IPS-11a (cell line): ENCODE measurements at regions not wholly inside any gene's neighbourhood (a gene's known extent, or its start where the extent isn't known, plus 50 kb on each side); places are given as distances from the start of the nearest gene placed in this dataset.

Experiments
- H3K4me3 ChIP-seq: one replicate; pipeline ENCODE4 v1.5.1; 2013; ENCODE audit warnings: low read depth, low read length, control low read depth

DNA sequence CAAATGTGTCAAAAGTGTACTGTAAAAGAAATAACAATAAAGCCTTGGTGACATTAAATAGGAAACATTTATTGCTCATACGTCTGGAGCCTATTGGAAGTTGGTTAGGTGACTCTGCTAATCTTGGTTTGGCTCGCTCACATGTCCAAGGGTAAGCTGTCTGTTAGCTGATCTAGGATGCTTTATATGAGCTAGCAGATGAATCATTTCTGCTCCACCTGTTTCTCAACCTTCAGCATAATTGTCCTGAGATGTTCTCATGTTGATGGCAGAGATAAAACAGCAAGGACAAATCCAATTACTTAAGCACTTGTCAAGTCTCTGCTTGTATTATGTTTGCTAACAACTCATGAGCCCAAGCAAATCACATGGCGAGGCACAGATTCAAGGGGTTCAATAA is 56.0 kb upstream of the CD53 start:
- no peak overlapping the region for H3K4me3 ChIP-seq

- no peak overlapping the region for H3K4me3 ChIP-seq
These were observed 61.4 kb upstream of the CD53 start for GRCh38 chr1:110811529-110811928.

DNA sequence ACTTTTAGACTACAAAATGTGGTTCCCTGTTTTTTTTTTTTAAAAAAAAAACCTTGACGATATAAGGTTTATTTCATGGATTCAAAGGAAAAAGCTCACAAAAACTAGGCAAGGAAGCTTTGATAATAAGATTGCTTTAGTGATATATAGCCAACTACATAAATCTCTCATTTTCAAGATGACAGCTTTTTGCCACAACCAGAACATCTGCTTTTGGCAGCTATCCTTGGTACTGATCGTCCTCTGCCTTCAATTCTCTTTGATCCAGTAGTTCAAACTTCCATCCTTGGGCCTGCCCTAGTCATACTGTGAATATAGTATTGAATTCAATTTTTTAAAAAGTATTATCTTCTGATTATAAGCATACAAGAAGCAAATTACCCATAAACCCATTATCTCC is 72.9 kb upstream of the CD53 start:
- no peak overlapping the region for H3K4me3 ChIP-seq

DNA sequence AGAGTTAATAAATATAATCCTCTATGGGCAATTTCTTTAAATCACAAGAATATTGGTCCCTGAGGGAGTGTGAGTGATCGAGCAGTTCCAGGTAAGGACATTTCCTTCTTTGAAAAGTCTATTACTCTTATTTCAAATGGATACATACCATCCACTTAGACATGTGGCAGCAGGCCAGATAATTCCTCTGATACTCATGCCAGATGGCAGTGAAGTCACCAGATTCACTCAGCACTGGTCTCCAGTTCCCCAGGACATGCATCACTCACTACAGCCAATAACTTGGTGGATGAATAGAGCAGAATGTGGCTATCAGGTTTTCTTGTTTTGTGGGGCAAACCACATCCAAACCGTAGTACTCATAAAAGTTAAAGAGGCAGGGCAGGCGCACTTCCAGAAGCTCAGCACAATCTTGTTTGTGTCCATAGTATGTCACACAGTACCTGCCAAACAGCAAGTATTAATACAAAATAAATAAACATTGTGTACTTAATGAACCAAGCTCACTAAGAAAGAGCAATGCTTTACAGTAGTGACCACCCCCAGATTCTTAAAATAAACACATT is 74.2 kb upstream of the CD53 start:
- no peak overlapping the region for H3K4me3 ChIP-seq

- no peak overlapping the region for H3K4me3 ChIP-seq
These were observed 84.3 kb upstream of the CD53 start for GRCh38 chr1:110788673-110789072.

DNA sequence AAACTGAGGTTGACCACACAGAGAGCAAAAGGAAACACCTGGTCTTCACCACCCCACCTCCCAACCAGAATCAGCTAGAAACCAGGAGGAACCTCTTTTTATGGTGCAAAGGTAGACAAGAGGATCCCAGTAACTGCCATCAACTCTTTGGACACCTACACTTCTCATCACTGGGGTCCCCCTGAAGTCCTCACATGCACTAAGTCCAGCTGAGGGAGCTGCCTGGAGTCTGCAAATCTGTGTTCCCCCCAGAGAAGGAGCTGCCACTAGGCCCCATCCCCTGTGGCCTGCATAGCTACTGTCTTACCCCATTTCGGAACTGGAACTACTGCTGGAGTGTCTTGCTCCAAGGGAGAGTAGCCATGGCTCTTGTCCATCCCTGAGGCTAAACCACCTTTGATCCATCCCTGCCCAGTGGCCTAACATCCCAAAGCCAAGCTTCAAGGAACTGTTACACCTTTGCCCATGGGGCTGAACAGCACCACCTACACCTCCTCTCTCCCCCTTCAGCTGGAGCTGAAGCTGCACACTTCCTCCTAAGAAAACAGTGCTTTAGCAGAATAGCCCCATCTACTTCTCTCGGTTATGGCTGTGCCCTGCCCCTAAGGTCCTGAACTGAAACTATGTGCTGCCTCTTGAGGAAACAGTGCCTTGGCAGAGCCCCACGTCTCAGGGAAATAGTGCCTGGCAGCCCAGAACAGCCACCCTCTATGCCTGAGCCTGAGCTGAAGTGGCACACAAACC is 85.4 kb upstream of the CD53 start:
- H3K4me3 ChIP-seq, result no peak overlapping the region

DNA sequence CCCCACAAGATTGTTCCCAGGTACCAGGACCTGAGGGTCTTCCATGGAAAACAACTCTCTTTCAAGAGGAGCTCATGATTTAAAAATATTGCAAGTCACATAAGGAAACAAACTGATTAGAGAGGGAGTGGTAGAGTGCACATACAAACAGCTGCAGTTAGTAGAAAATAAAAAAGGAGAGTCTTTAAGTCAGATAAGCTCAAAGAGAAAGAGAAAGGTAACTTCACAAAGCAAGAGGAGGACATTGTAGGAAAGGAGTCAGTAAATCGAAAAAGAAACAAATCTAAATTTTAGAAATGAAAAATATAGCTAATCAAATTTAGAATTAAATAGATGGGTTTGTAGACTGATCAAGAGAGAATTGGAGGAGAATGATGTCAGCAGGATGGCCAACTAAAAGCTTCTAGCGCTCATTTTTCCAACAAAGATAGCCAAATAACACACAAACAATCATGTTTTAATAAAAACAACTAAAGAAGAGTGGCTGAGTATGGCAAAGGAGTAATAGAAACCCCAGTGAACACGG is 86.1 kb upstream of the CD53 start:
- H3K4me3 ChIP-seq, result no peak overlapping the region

GRCh38 chr1:110785612-110786011 is 87.3 kb upstream of the CD53 start:
- H3K4me3 ChIP-seq, result no peak overlapping the region

- H3K4me3 ChIP-seq, result no peak overlapping the region
These were observed 87.9 kb upstream of the CD53 start for GRCh38 chr1:110785055-110785454.

DNA sequence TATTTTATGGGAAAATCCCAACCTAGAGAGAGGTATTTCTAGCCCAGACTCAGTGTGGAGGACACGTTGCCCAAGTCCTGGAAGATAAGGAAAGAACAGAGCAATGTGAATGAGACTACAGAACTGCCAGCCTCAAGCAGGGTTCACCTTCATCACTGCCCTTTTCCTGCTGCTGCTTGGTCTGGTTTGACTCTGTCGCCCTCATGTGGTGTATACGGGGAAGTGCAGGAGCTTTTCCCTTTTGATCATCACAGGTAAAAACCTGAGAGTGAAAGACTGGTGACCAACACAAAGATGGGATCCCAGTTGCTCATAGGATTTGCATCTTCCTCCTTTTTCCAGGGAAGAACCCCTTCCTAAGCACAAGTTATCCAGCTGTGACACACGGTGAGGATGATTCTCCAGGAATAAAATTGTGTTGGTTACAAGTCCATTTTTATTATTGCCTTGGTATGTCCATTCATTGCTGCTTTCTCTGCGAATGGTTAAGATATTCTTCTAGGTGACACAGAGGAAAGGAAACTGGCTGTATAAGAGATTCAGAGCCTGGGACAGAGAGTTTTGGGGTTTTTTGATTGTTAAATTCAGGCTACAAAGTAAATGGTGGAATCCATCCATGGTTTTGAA is 89.5 kb upstream of the CD53 start:
- H3K4me3 ChIP-seq, result no peak overlapping the region

DNA sequence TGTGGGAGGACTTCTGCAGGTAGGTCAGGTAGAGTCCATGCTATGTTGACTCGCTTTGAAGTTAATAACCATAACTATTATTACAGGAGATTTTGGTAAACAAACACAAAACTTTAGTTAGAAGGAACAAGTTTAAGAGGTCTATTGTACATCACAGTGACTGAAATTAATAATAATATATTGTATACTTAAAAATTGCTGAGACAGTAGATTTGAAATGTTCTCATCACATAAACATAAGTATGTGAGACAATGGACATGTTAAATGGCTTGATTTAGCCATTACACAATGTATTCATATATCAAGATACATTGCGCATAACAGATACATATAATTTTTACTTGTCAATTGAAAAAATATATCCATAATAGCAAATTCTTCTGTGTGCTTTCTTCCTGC is 91.4 kb upstream of the CD53 start:
- no peak overlapping the region for H3K4me3 ChIP-seq

DNA sequence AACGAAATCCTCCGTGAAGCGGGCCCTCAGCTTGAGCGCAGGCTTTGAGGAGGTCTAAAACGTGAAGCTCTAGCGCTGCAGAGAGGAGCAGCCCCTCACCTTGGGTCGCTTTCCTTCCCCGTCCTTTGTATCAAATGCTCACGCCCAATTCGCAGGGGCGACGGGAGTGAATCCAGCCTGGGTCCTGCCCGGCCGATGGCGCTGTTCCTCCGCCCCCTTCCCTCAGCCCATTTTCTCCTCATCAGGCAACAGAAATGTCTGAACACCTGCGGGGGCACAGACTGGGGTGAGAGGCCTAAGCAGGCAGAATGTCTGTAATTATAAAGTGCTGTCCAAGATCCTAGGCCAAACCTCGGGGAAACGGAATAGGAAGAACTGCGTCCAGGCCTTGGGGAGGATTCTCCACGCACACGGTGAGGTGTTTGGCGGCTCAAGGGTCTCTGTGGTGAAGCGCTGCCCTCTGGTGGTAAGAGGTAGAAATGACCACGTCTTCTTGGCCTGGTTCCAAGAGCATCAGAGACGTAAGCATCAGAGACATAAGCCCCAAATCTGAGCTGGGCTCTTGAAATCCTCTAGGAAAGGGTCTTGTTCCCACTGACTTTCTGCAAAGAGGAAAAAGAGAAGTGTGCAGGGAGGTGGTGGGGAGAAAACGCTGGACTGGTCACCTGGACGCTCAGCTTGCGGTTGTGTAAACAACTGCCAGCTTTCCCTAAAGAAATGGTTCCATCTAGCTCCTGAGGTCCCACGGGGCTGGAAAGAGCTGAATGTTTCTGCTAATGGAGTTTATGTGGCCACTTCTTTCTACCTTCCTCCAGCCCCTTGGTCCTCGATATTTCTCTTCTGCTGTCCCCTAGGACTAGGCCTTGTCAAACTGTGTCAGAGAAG is 92.1 kb upstream of the CD53 start:
- H3K4me3 ChIP-seq, result peak overlapping the region; percentile 8

DNA sequence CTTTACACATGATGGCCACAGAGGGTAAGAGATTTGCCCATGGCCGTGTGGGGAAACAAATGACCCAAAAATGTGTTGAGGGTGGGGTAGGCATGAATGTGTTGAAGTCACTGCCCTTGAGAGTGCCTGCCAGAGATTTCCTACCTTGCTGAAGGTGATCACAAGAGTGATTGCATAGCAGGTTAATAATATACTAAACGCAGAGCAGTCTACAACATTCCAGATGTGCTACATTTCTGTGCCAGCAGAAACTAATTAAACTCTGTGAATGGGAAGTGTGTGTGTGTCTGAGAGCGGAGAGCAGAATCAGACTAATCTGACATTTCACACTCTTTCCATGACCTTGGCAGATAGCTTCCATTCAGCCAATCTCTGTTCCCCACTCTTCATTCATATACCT is 93.3 kb upstream of the CD53 start:
- no peak overlapping the region for H3K4me3 ChIP-seq

DNA sequence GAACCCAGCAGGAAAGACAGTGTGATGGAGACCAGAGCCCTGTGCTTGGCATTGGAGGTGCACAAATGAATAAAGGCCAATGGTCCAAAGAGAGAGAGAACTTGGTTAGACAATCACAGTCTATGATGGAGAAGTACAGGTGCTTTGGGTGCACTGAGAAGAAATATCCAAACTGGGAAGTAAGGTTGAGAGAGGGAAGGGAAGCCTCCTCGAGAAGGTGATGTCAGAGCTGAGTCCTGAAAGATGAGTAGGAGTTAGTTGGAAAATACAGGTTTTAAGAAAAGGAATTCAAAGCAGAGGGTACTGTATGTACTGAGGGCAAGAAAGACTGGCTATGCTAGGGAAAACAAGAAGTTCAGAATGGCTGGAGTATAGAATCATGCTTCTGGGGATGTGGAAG is 94.1 kb upstream of the CD53 start:
- H3K4me3 ChIP-seq, result no peak overlapping the region

- no peak overlapping the region for H3K4me3 ChIP-seq
These were observed 95.7 kb upstream of the CD53 start for GRCh38 chr1:110777228-110777627.

- H3K4me3 ChIP-seq, result no peak overlapping the region
These were observed 98.5 kb upstream of the CD53 start for GRCh38 chr1:110774398-110774797.

DNA sequence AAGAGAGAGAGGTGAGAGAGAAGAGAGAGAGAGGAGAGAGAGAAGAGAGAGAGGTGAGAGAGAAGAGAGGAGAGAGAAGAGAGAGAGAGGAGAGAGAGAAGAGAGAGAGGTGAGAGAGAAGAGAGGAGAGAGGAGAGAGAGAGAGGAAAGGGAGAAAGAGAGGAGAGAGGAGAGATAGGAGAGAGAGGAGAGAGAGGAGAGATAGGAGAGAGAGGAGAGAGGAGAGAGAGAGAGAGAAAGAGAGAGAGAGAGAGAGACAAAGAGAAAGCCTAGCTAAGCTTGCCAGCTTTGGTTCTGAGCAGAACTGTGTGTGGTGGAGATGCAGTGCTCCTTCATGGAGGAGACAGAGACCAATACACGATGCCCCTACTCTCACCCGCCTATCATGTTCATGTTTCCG is 99.1 kb upstream of the KCNA3 start:
- H3K4me3 ChIP-seq, result no peak overlapping the region

DNA sequence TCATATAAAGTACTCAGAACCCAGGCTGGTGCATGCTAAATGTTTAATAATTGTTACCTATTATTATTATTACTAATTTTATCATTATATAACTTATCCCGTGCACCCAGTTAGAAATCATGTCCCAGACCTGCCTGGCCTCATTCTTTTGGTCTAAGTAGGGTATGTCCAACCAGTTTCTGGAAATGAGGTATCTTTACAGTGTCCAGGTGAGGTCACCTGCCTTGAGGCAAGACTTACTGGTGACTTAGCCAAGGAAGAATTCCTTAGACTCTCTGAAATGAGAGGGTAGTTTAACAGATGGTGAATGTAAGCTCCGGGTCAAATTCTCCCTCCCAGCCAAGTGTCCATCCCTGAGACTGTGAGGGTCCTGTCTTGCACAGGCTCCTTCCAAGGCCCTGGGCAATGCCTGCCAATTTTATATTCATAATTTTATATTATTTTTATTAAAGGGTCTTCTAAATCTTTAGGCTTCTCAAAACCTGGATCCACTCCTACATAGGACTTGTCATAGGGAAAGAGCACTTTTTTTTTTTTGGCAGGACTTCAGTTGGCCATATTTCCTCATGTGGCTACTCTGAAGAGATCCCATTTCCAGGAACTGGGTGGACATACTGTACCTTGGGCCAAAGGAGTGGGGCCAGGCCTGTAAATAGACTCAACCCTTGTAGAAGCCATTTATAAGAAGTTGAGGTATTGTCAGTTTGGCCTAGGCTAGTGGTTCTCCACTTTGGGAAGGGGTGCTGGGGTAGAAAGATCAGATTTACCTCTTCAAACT is 96.7 kb upstream of the KCNA3 start:
- H3K4me3 ChIP-seq, result no peak overlapping the region

DNA sequence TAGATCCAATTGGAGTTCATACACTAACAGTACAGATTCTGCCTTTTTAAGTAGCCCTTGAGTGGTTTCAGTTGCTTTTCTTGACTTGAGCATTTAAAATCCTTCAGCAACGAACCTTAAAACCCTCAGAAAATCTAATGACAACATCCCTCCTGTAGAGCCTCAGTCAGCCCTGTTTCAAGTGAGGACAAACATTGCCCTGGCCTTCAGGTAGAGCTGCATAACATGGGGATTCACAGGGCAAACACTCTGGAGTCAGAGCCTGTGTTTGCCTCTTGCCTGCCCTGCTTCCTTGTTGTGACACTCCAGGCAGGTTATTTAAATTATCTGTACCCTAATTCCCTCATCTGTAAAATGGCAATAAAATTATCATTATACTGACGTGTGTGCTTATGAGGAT is 96.1 kb upstream of the KCNA3 start:
- H3K4me3 ChIP-seq, result no peak overlapping the region

- no peak overlapping the region for H3K4me3 ChIP-seq
These were observed 93.9 kb upstream of the KCNA3 start for GRCh38 chr1:110768605-110769004.

- no peak overlapping the region for H3K4me3 ChIP-seq
These were observed 91.6 kb upstream of the KCNA3 start for GRCh38 chr1:110766336-110766647.
